ENCODE measurements at regions not wholly inside any gene's neighbourhood (a gene's known extent, or its start where the extent isn't known, plus 50 kb on each side); places are given as distances from the start of the nearest gene placed in this dataset.
A peak's percentile ranks its signal among the peaks of the same experiment; 100 is the strongest.

- no peak for TF ChIP-seq POLR2A (IDR thresholded peaks at IDR 0.05; ENCODE audit: extremely low read depth, insufficient read length)
- no peak for TF ChIP-seq MYC (IDR thresholded peaks at IDR 0.05; ENCODE audit: low read depth, low read length)
- no peak for TF ChIP-seq MAX (IDR thresholded peaks at IDR 0.05; ENCODE audit: low read depth, low read length)
- TF ChIP-seq CTCF (IDR thresholded peaks at IDR 0.05; ENCODE audit: low read depth, low read length) = no peak
- DNase-seq (ENCODE audit: low read depth) = no peak
Observed at GRCh38 chr13:21871382-21871781, 200.5 kb downstream of the FGF9 start.

GRCh38 chr13:21871919-21872318 is 201.0 kb downstream of the FGF9 start:
- H3K4me3 ChIP-seq (ENCODE audit: low read depth, low read length) = no peak overlapping the region
- no peak for DNase-seq (ENCODE audit: low read depth)
- no peak for TF ChIP-seq POLR2A (IDR thresholded peaks at IDR 0.05; ENCODE audit: extremely low read depth, insufficient read length)
- no peak for TF ChIP-seq MYC (IDR thresholded peaks at IDR 0.05; ENCODE audit: low read depth, low read length)
- TF ChIP-seq CTCF (IDR thresholded peaks at IDR 0.05; ENCODE audit: low read depth, low read length) = no peak
- no peak for TF ChIP-seq MAX (IDR thresholded peaks at IDR 0.05; ENCODE audit: low read depth, low read length)

More at GRCh38 chr13:21871382-21871781, 200.5 kb downstream of the FGF9 start:
- no peak overlapping the region for H3K4me3 ChIP-seq (ENCODE audit: low read depth, low read length)

- no peak for DNase-seq (ENCODE audit: low read depth)
- TF ChIP-seq CTCF (IDR thresholded peaks at IDR 0.05; ENCODE audit: low read depth, low read length) (no peak), MAX (IDR thresholded peaks at IDR 0.05; ENCODE audit: low read depth, low read length) (no peak), POLR2A (IDR thresholded peaks at IDR 0.05; ENCODE audit: extremely low read depth, insufficient read length) (no peak), MYC (IDR thresholded peaks at IDR 0.05; ENCODE audit: low read depth, low read length) (no peak)
- H3K4me3 ChIP-seq (ENCODE audit: low read depth, low read length) = no peak overlapping the region
Observed at GRCh38 chr13:21872795-21873194, 201.9 kb downstream of the FGF9 start.

GRCh38 chr13:21875116-21875515 is 204.2 kb downstream of the FGF9 start:
- no peak overlapping the region for H3K4me3 ChIP-seq (ENCODE audit: low read depth, low read length)
- TF ChIP-seq CTCF (IDR thresholded peaks at IDR 0.05; ENCODE audit: low read depth, low read length) = no peak
- TF ChIP-seq POLR2A (IDR thresholded peaks at IDR 0.05; ENCODE audit: extremely low read depth, insufficient read length) = no peak
- no peak for TF ChIP-seq MAX (IDR thresholded peaks at IDR 0.05; ENCODE audit: low read depth, low read length)
- TF ChIP-seq MYC (IDR thresholded peaks at IDR 0.05; ENCODE audit: low read depth, low read length) = no peak
- DNase-seq (ENCODE audit: low read depth) = no peak

GRCh38 chr13:21879263-21879914 is 208.5 kb downstream of the FGF9 start:
- peak; percentile 8 for DNase-seq (ENCODE audit: low read depth)
- no peak for TF ChIP-seq POLR2A (IDR thresholded peaks at IDR 0.05; ENCODE audit: extremely low read depth, insufficient read length)
- TF ChIP-seq MYC (IDR thresholded peaks at IDR 0.05; ENCODE audit: low read depth, low read length) = no peak
- TF ChIP-seq CTCF (IDR thresholded peaks at IDR 0.05; ENCODE audit: low read depth, low read length) = no peak
- no peak for TF ChIP-seq MAX (IDR thresholded peaks at IDR 0.05; ENCODE audit: low read depth, low read length)
- H3K4me3 ChIP-seq (ENCODE audit: low read depth, low read length) = no peak overlapping the region
